IPS DF 6.9 (cell line): ENCODE measurements at regions not wholly inside any gene's neighbourhood (a gene's known extent, or its start where the extent isn't known, plus 50 kb on each side); places are given as distances from the start of the nearest gene placed in this dataset.
"Not testable (repeated sequence)": the region's sequence is repeated elsewhere in the genome, so short reads cannot be mapped to it uniquely, and the experiment has no call there.

Source experiments
- DNase-seq: peaks from one replicate; pipeline ENCODE4 v3.0.0-alpha.2; 2013; ENCODE audit warnings: low read depth, low spot score
- H3K27ac ChIP-seq: one replicate; pipeline ENCODE4 v1.5.1; 2013; ENCODE audit warnings: low read length, control low read depth
- H3K27me3 ChIP-seq: 2 replicates; pipeline ENCODE4 v1.6.1; 2013; ENCODE audit warnings: mild to moderate bottlenecking, low read length; ENCODE audit not compliant: control insufficient read depth, insufficient read depth
- H3K36me3 ChIP-seq: 2 replicates; pipeline ENCODE4 v1.6.1; 2013; ENCODE audit warnings: low read length; ENCODE audit not compliant: control insufficient read depth, insufficient read depth
- H3K4me1 ChIP-seq: 2 replicates; pipeline ENCODE4 v1.6.1; 2013; ENCODE audit warnings: low read length; ENCODE audit not compliant: control insufficient read depth, insufficient read depth
- H3K4me3 ChIP-seq: 2 replicates; pipeline ENCODE4 v1.5.1; 2013; ENCODE audit warnings: mild to moderate bottlenecking, low read length
- H3K9me3 ChIP-seq: 2 replicates; pipeline ENCODE4 v1.6.1; 2013; ENCODE audit warnings: low read length, inconsistent platforms; ENCODE audit not compliant: control insufficient read depth, insufficient read depth
- WGBS: extraction: QIAGEN DNeasy Blood & Tissue Kit; methylation state at CpG from one replicate; pipeline ENCODE4 v1.1.7; 2013; ENCODE audit warnings: mixed read lengths, missing lambda C conversion rate; ENCODE audit not compliant: insufficient read length, insufficient coverage; 5-methylcytosine and 5-hydroxymethylcytosine counted together

GRCh38 chr2:228798458-228799207 is 472.5 kb downstream of the PID1 start:
- H3K9me3 ChIP-seq, result no peaks in the 10 kb centered on the region
- H3K27me3 ChIP-seq, result no peaks in the 10 kb centered on the region
- no peaks in the 10 kb centered on the region for H3K4me1 ChIP-seq
- no peaks in the 10 kb centered on the region for H3K36me3 ChIP-seq
- no peak overlapping the region for H3K27ac ChIP-seq
- DNase-seq, result no peak
- WGBS, result no CpG with 5 or more reads among the region's 11 CpGs
- no peak overlapping the region for H3K4me3 ChIP-seq

GRCh38 chr2:228796386-228796785 is 474.7 kb downstream of the PID1 start:
- Histone ChIP-seq H3K9me3 (no peaks in the 10 kb centered on the region), H3K4me1 (no peaks in the 10 kb centered on the region), H3K36me3 (no peaks in the 10 kb centered on the region), H3K27me3 (no peaks in the 10 kb centered on the region), H3K27ac (no peak overlapping the region), H3K4me3 (no peak overlapping the region)
- no peak for DNase-seq
- no CpG with 5 or more reads among the region's 2 CpGs for WGBS

GRCh38 chr2:228793116-228793515 is 478.0 kb downstream of the PID1 start:
- no CpG with 5 or more reads among the region's 2 CpGs for WGBS
- no peaks in the 10 kb centered on the region for H3K4me1 ChIP-seq
- no peak overlapping the region for H3K4me3 ChIP-seq
- no peaks in the 10 kb centered on the region for H3K9me3 ChIP-seq
- no peak overlapping the region for H3K27ac ChIP-seq
- H3K36me3 ChIP-seq, result no peaks in the 10 kb centered on the region
- no peaks in the 10 kb centered on the region for H3K27me3 ChIP-seq
- no peak for DNase-seq

- WGBS, result 100% methylated on average over 1 of the region's 6 CpGs
- H3K36me3 ChIP-seq, result no peaks in the 10 kb centered on the region
Measured at GRCh38 chr2:228786901-228787300, 484.2 kb downstream of the PID1 start.

GRCh38 chr2:228782281-228782680 is 488.8 kb downstream of the PID1 start:
- no CpG with 5 or more reads among the region's 4 CpGs for WGBS
- Histone ChIP-seq H3K4me3 (no peak overlapping the region), H3K27ac (no peak overlapping the region), H3K4me1 (no peaks in the 10 kb centered on the region), H3K9me3 (no peaks in the 10 kb centered on the region), H3K27me3 (no peaks in the 10 kb centered on the region), H3K36me3 (no peaks in the 10 kb centered on the region)
- DNase-seq, result no peak

More at GRCh38 chr2:228786901-228787300, 484.2 kb downstream of the PID1 start:
- Histone ChIP-seq H3K27me3 (no peaks in the 10 kb centered on the region), H3K4me3 (no peak overlapping the region), H3K27ac (no peak overlapping the region), H3K4me1 (no peaks in the 10 kb centered on the region), H3K9me3 (no peaks in the 10 kb centered on the region)
- DNase-seq, result no peak

GRCh38 chr2:228777855-228778355 is 493.2 kb downstream of the PID1 start:
- Histone ChIP-seq H3K27ac (no peak overlapping the region), H3K36me3 (no peaks in the 10 kb centered on the region), H3K9me3 (no peaks in the 10 kb centered on the region), H3K4me1 (no peaks in the 10 kb centered on the region), H3K4me3 (no peak overlapping the region), H3K27me3 (no peaks in the 10 kb centered on the region)
- DNase-seq, result no peak
- no CpG with 5 or more reads among the region's 5 CpGs for WGBS

- H3K36me3 ChIP-seq, result no peaks in the 10 kb centered on the region
- WGBS, result no CpG with 5 or more reads among the region's 2 CpGs
- no peak for DNase-seq
- no peaks in the 10 kb centered on the region for H3K4me1 ChIP-seq
- H3K9me3 ChIP-seq, result no peaks in the 10 kb centered on the region
- no peaks in the 10 kb centered on the region for H3K27me3 ChIP-seq
- no peak overlapping the region for H3K4me3 ChIP-seq
- H3K27ac ChIP-seq, result no peak overlapping the region
Measured at GRCh38 chr2:228774548-228774947, 496.5 kb downstream of the PID1 start.

- Histone ChIP-seq H3K27me3 (no peaks in the 10 kb centered on the region), H3K36me3 (no peaks in the 10 kb centered on the region), H3K27ac (no peak overlapping the region), H3K4me1 (no peaks in the 10 kb centered on the region), H3K9me3 (no peaks in the 10 kb centered on the region), H3K4me3 (no peak overlapping the region)
- DNase-seq, result no peak
- no CpG with 5 or more reads among the region's 1 CpG for WGBS
Measured at GRCh38 chr2:228771774-228772173, 499.3 kb downstream of the PID1 start.

- no CpG with 5 or more reads among the region's 5 CpGs for WGBS
- no peaks in the 10 kb centered on the region for H3K27me3 ChIP-seq
- no peak for DNase-seq
Measured at GRCh38 chr2:228771315-228771714, 499.8 kb downstream of the PID1 start.

GRCh38 chr2:228768818-228769217 is 502.3 kb downstream of the PID1 start:
- no CpG with 5 or more reads among the region's 1 CpG for WGBS
- H3K4me1 ChIP-seq, result no peaks in the 10 kb centered on the region
- no peak overlapping the region for H3K4me3 ChIP-seq
- no peak overlapping the region for H3K27ac ChIP-seq
- DNase-seq, result no peak
- H3K9me3 ChIP-seq, result no peaks in the 10 kb centered on the region
- no peaks in the 10 kb centered on the region for H3K36me3 ChIP-seq
- no peaks in the 10 kb centered on the region for H3K27me3 ChIP-seq

More at GRCh38 chr2:228771315-228771714, 499.8 kb downstream of the PID1 start:
- no peaks in the 10 kb centered on the region for H3K9me3 ChIP-seq
- H3K4me1 ChIP-seq, result no peaks in the 10 kb centered on the region
- no peak overlapping the region for H3K27ac ChIP-seq
- H3K4me3 ChIP-seq, result no peak overlapping the region
- H3K36me3 ChIP-seq, result no peaks in the 10 kb centered on the region

- H3K4me1 ChIP-seq, H3K36me3 ChIP-seq, DNase-seq, H3K9me3 ChIP-seq, H3K27ac ChIP-seq, H3K4me3 ChIP-seq, H3K27me3 ChIP-seq: not testable (repeated sequence)
- WGBS, result no CpG with 5 or more reads among the region's 3 CpGs
Measured at GRCh38 chr2:228768141-228768540, 502.9 kb downstream of the PID1 start.
